ENCODE measurements at regions not wholly inside any gene's neighbourhood (a gene's known extent, or its start where the extent isn't known, plus 50 kb on each side); places are given as distances from the start of the nearest gene placed in this dataset.
A peak's percentile ranks its signal among the peaks of the same experiment; 100 is the strongest.

DNA sequence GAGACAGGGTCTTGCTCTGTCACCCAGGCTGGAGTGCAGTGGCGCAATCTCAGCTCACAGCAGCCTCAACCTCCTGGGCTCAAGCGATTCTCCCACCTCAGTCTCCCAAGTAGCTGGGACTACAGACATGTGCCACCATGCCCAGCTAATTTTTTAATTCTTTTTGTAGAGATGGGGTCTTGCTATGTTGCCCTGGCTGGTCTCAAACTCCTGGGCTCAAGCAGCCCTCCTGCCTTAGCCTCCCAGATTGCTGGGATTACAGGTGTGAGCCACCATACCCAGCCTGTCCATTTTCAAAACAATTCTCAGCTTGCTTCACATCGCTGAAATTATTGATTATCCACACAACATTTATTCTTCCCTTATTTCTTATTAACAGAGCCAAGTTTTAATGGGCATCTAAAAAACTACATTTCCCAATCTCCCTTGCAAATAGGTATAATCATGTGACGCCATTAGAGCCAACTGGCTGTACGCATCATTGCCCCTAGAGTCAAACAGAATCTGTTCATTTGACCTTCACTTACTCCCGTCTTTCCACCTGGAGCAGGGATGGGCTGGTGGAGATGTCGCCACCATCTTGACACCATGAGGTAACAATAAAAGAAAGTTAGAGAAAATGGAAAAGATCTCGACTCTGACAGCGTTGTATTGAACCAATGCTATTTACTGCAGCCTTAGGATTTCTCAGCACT is 148.0 kb upstream of the FOXF1 start:
- DNase-seq (ENCODE audit: low read depth, low spot score): no peak

DNA sequence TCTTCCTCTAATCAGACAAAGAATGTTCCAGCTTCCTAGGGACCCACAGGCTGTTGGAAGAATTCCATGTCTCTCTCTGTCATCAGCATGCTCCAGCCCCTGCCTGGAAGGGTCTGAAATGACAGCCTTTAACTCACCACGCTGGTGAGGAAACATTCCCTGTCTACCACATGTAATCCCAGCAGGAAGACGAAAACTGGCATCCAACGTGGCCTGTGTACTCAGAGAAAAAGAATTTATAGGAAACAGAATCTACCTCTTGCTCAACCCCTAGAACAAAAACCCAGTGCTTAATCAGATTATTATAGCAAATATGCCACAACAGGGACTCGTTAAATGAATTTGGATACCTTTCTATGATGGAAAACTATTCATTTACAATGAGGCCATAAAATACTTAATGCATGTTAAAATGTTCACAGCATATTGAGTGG is 147.3 kb upstream of the FOXF1 start:
- DNase-seq (ENCODE audit: low read depth, low spot score): no peak

DNA sequence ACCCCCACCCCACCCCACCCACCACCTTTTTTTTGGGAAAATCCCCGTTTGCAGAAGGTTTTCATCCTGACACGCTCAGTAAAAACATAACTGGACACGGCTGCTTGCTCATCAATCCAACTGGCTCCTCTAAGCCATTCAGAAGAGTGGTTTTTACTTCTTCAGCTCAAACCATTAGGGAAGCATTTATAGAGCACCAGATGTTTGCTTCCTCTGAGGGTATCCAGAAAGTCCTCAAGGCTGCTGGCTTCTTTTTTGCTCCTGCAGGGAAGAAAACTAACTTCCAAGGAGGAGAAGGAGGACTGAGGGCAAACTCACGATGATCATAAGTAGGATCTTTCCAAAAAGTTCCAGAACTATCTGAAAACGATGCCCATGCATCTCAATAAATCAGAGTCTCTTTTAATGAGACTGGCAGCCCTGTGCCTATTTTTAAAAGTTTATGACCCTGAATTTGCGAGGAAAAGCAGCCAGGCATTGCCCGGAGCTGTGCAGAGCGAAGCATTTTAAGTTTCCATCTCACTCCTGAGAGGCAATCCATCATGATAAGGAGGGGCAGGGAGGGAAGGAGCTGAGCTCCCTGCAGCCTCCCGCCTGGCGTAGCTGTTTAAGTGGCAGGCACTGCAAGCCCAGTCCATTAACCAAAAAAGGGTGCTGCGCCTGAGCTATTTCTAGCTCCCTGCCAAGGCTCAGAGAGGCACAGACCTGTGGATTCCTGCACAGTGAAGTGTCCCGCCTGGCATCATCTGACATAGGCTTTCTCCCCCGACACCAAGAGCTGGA is 146.3 kb upstream of the FOXF1 start:
- peak; percentile 44 for DNase-seq (ENCODE audit: low read depth, low spot score)

DNA sequence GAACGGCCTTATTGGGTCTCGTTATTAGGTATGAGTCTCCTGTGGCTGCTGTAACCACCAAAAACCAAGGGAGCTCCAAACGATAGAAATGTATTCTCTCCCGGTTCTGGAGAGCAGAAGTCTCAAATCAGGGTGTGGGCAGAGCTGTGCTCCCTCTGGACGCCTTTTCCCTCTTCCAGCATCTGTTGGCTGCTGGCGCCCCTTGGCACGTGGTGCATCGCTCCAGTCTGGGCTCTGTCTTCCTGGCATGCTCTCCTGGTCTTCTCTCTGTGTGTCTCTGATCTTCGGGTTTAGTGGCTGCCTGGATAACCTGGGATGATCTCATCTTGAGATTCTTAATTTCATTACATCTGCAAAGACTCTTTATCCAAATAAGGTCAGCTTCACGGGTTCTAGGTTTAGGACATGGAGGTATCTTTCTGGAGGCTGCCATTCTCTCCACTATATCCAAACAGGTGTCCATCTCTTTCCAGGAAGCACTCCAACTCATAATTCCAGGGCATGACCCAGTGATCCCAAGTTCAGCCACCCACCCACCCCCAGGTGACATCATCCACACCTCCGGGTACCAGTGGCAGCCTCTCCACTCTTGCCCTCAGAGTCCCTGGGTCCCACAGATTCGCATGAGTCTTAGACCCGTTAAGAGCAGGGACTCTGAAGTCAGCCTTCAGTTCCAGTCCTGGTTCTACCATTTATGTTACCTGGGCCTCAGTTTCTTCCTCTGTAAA is 145.5 kb upstream of the FOXF1 start:
- no peak for DNase-seq (ENCODE audit: low read depth, low spot score)

DNA sequence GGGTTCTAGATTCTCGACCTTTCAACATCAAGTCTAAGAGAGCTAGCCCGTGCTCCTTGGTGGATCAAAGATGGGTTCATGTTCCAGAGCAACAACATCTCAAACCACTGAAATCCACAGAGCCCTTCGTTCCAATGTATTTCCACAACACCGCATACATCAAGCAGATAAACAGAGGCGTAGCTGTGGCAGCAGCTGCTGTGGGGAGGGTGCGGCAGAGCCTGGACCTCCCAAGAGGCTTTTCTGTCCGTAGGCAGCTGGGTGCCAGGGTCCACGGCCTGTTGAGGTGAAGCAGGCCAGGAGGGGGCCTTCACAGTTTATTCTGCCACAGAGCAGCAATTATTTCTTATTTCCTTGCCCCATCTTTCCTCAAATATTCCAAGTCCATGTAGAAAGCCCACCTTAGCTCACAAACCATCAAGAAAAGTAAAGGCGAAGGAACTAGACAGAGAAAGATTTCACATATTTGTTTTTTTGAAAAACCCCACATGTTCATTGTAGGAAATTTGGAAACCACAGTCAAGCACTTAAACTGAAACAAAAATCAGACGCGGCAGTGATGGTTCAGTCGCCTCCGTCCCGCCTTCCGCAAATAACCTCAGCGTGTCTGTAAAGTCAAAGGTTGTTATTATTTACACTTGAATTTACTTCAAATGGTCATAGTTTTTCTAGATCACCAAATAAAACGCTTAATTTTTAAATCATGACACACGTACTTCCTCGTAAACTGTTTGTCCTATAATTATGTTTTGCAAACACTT is 144.6 kb upstream of the FOXF1 start:
- no peak for DNase-seq (ENCODE audit: low read depth, low spot score)

DNA sequence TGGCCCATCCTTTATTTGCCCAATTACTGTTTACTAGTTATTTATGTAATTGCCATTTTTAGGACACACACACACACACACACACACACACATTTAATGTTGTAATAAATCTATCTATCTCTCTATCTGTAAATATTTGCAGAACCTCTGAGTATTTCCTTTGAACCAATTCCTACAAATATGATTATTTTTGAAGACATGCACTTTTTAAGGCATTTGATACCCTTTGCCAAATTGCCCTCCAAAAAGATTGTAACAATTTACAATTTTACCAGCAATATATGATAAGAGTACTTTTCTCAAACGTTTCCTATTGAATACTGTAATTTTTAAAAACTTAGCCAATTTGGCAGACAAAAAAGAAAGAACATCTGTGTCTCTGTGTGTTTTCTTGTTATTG is 143.8 kb upstream of the FOXF1 start:
- no peak for DNase-seq (ENCODE audit: low read depth, low spot score)

DNA sequence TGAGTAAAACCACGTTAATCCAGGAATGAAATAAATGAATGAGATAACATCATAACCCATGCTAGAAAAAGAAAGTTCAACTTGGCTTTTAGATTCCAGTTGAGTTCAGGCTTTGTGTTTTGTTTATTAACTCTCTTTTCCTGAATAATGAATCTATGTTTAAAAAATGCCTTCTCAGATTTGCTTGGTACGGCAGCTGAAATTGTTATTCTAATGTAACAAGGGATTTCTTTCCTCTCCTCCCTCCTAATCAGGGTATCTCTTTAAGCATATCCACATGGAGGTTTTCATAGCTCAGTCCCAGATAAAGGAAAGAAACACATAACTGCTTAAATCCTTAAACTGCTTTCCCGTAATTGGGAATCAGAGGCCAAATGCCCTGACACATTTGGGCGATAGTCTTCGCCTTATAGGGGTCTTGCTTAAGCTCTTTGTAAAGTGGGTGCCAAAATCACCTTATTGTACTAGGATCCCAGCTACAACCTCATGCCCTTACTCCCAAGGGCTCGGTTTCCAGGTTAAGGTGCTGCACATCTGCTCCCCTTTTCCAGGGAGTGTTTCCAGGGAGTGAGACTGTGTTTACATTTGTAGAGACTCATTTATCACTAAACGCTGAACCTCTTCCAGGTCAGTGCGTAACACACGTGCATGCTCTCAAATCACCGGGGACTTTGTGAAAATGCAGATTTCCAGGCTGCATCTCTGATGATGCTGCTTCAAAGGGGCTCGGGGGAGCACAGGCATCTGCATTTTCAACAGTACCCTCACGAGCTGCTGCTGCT is 142.8 kb upstream of the FOXF1 start:
- DNase-seq (ENCODE audit: low read depth, low spot score): no peak

DNA sequence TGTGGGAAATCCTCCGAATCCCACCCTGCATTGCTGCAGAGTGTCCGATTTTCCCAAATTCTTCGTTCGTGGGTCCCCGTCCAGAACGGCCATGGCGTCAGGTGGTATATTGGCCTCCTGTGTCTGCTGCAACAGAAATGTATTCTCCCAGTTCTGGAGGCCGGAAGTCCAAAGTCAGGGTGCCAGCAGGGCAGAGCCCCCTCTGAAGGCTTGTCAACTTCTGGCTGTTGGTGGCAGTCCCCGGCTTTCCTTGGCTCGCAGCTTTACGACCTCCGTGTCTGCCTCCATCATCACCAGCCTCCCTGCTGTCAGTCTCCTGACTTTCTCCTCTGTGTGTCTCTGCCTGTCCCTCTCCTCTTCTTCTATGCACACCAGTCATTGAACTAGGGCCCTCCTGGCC is 142.1 kb upstream of the FOXF1 start:
- DNase-seq (ENCODE audit: low read depth, low spot score): no peak

DNA sequence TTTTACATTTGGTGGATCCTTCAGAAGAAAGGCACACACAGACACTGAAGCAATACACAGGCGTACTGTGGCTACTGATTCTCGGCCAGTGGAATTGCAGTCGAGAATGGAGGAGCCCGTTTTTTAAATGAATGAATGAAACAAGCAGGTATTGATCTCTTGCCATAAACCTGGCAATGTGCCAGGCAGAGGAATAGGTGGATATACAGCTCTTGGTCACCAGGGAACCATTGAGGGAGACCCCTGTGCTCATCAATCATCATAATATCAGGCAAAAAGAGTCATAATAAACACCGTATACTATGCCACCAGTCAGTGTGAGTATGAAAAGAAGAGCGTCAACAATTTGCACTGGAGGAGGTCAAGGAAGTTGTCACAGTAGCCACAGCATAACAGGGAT is 140.3 kb upstream of the FOXF1 start:
- DNase-seq (ENCODE audit: low read depth, low spot score): no peak

DNA sequence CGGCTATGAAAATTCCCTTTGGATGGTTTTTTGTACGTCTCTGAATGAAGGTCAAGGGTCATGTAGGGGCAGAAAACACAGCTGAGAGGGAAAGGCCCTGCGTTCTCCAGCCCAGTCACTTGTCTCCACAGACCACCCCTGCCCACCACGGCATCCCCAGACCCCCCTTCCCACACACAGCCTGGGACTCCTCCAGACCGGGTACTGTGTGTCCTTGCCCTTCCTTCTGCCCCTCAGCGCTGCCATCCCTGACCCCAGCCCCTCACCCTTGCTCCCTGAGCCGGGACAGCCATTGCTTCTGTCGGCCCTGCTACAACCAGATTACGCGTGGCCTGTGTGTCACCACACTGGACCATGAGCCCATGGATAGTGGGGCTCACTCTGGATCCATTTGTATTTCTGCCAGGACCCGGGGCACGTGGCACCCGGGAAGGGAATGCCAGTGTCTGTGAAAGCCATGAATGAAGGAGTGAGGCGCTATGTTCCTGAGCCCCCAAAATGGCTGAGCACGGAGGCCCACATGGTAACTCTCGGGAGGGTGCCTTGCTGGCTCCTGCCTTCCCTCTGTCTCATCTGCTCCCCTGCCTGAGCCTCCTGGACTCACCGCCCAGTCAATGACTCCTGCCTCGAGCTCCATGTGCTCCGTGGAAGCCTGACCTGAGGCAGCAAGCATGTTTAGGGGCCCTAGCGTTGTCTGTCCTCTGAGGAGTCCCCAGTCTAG is 139.1 kb upstream of the FOXF1 start:
- DNase-seq (ENCODE audit: low read depth, low spot score): no peak

DNA sequence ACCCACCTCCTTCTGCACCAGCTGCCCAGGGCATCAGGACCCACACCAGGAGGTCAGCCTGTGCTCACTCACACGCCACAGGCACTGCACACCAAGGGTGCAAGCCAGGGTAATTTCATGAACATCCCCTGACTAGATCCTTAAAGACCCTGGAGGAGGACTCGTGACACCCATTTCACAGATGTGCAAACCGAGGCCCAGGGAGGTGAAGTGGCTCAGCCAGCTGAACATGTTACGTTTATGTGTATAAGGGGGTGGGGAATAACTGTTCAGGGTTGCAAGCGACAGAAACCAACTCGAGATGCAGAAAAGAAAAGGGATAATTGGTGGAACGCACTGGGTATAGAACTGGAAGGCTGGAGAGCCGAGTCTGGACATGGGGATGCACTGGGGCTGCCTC is 138.1 kb upstream of the FOXF1 start:
- DNase-seq (ENCODE audit: low read depth, low spot score): no peak

DNA sequence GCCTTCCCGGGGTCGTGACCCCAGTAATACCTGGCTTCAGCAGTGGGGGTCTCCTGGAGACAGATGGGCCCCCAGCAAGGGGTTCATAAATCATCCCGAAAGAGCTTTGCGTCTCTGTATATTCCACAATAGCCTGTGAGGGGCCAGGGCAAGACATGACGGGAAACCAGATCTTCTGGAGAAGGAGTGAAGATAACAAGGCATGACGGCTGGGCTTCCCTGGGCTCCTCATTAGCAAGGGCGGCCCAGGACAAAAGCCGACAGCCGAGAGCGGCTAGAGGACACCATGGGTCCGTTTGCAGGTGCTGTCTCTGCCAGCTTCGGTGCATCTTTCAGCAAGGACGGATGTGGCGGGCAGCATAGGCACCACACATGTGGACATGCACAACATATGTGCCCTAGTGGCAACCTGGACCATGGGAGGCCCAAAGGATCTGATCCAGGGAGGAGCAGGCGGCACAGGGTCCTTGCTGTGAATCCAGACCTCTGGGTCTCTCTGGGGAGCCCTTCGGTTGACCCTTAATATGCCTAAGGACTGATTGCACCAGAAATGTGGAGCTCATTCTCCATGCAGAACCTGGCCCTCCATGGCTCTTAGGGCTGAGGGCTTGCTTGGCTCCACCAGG is 136.9 kb upstream of the FOXF1 start:
- DNase-seq (ENCODE audit: low read depth, low spot score): no peak

DNA sequence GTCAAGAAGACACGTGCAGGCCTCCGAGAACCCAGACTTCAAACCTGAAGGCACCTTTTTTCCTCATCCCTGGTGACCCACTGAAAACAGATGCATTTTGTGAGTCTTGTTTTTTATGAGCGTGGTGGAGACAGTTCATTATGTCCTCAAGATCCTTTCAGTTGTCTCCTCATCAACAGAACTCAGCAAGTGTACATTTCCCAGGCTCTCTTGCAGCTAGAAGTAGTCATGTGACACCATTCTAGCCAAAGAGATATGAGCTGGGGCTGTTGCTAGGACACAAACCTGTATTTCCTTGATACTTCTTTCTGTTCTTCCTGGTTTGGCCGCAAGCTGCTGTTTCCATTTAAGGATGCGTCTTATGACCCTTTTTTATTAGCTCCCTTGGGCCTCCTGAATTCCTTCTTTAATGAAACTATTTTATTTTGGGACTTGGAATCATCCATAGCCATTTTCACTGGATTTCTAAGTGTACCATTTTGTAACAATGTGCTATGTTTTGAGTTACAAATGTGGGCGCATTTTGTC is 135.7 kb upstream of the FOXF1 start:
- no peak for DNase-seq (ENCODE audit: low read depth, low spot score)

DNA sequence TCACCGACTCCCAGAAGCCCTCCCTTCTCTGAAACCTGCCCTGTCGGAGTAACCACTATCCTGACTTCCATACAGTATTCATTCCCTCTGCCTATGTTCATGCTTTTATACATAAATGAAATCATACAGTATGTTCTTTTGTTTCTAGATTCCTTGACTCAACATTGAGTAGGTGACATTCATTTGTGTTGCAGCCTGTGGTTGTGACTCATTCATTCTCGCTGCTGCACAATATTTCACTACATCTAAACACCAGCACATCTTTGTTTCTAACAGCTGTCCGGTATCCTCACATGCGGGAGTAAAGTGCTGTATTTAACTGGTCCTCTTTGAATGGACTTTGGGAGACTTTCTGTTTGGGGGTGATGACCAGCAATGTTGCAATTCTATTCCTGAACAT is 135.0 kb upstream of the FOXF1 start:
- no peak for DNase-seq (ENCODE audit: low read depth, low spot score)

DNA sequence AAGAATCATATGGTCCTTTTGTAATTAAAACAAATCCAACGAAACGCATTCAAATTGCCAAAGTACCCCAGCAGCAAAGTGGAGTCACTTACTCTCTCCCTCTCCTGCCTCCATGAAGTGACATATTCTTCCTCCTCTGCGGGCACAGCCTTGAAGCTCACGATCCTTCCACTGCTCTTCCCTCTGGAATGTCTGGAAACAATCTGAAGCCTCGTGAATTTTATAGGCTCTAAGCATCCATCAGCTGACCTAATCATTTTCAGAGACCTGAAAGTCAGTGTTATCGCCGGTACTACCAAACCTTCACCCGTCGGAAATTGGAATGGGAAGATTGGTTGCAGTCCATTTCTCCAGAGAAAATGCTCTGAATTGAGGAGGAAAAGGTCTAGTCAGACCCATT is 134.5 kb upstream of the FOXF1 start:
- no peak for DNase-seq (ENCODE audit: low read depth, low spot score)

DNA sequence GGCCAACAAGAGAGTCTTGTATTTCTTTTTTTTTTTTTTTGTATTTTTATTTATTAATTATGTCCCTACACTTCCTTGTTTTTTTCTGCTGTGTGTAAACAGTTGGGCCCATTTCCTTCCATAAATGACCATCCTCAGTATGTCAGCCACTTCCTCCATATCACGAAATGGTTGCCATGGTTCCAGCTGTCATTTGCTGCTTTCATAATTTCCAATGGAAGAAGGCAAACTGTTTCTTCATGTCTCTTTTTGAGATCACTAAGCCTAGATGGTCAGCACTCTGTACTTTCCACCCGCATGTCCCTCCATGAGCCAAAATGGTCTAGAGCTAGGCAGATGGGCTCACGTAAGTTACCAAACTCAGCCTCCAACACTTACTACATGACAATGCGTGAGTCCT is 133.5 kb upstream of the FOXF1 start:
- DNase-seq (ENCODE audit: low read depth, low spot score): no peak

DNA sequence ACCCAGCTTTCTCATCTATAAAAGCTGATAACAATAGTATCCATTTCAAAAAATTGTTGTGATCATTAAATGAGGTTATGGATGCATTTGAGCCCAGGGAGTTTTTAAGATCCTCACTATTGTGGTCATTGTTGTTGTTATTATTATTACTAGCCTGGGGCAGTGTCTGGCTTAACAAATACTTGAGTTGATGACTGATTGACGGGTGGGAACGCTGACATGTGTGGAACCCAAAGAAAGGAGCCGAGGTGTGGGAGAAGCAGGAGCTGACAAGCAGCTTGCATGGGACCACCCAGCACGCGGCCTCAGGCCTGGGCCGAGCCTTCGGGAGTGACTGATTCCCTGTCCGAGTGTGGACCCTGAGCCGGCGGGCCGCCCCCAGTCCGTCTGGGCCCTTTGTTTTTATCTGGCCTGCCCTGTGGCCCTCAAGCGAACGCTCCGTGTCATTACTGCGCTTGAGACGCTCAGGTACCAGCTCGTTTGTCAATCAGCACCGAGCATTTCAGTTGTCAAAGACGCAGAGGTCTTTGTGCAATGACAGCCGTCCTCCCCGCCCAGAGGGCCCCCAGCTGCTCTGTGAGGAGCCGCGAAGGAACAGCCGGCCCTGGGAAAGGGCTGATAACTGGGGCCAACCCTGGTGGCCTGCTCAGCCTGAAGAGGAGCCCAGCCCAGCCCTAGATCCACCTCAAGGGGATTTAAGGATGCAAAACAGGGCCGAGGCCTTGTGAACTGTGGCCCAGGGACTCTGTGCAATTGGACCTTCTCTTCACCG is 132.9 kb upstream of the FOXF1 start:
- peak; percentile 90 for DNase-seq (ENCODE audit: low read depth, low spot score)

DNA sequence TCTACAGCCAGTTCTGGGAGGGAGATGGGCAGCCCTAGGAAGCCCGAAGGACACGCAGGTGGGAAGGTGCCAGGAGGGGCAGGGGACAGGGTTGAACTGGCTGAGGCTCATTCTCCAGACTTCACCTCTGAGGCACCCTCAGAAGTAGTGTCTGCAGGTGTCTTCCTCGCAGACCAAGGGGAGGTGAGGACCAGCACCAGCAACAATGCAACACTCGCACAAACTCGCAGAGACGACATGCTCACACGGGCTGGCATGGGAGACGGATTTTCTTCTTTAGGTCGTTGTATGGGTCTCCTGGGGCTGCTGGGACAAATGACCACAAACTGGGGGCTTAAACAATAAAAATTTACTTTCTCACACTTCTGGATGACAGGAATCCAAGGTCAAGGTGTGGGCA is 132.2 kb upstream of the FOXF1 start:
- DNase-seq (ENCODE audit: low read depth, low spot score): no peak
